ENCODE measurements at regions not wholly inside any gene's neighbourhood (a gene's known extent, or its start where the extent isn't known, plus 50 kb on each side); places are given as distances from the start of the nearest gene placed in this dataset.
"Not testable (repeated sequence)": the region's sequence is repeated elsewhere in the genome, so short reads cannot be mapped to it uniquely, and the experiment has no call there.

- Histone ChIP-seq H3K9me3 (ENCODE audit: control insufficient read depth in 2 of 2, insufficient read depth in 1 of 2, low read length in 1 of 2) (peaks cover 1 to 8% of the 10 kb centered on the region in 2 donors), H3K27ac (ENCODE audit: low read depth in 1 of 2, low read length in 1 of 2) (no peak overlapping the region), H3K4me3 (ENCODE audit: low read length in 2 of 2) (no peak overlapping the region), H3K27me3 (ENCODE audit: control insufficient read depth in 2 of 2, insufficient read depth in 1 of 2, low read length in 1 of 2) (no peaks in the 10 kb centered on the region), H3K4me1 (ENCODE audit: control insufficient read depth in 2 of 2, insufficient read depth in 2 of 2, low read length in 2 of 2) (no peaks in the 10 kb centered on the region), H3K36me3 (ENCODE audit: control insufficient read depth in 2 of 2, insufficient read depth in 2 of 2, low read length in 1 of 2) (no peaks in the 10 kb centered on the region)
- no peak for DNase-seq (ENCODE audit: low read depth in 6 of 9, low spot score in 9 of 9)
- WGBS: 73% methylated on average over 2 of the region's 2 CpGs
Observed at GRCh38 chr15:24075420-24076089, 388.4 kb upstream of the NDN start.

GRCh38 chr15:24076090-24076784, 389.1 kb upstream of the NDN start:
- Histone ChIP-seq H3K4me1 (ENCODE audit: control insufficient read depth in 2 of 2, insufficient read depth in 2 of 2, low read length in 2 of 2) (no peaks in the 10 kb centered on the region), H3K9me3 (ENCODE audit: control insufficient read depth in 2 of 2, insufficient read depth in 1 of 2, low read length in 1 of 2) (peaks cover 1 to 8% of the 10 kb centered on the region in 2 donors), H3K4me3 (ENCODE audit: low read length in 2 of 2) (no peak overlapping the region), H3K27ac (ENCODE audit: low read depth in 1 of 2, low read length in 1 of 2) (no peak overlapping the region), H3K36me3 (ENCODE audit: control insufficient read depth in 2 of 2, insufficient read depth in 2 of 2, low read length in 1 of 2) (no peaks in the 10 kb centered on the region), H3K27me3 (ENCODE audit: control insufficient read depth in 2 of 2, insufficient read depth in 1 of 2, low read length in 1 of 2) (no peaks in the 10 kb centered on the region)
- 82% methylated on average over 1 of the region's 1 CpG for WGBS
- DNase-seq (ENCODE audit: low read depth in 6 of 9, low spot score in 9 of 9): no peak

- Histone ChIP-seq H3K4me3 (ENCODE audit: low read length in 2 of 2) (no peak overlapping the region), H3K27ac (ENCODE audit: low read depth in 1 of 2, low read length in 1 of 2) (no peak overlapping the region), H3K9me3 (ENCODE audit: control insufficient read depth in 2 of 2, insufficient read depth in 1 of 2, low read length in 1 of 2) (peaks cover 1 to 14% of the 10 kb centered on the region in 2 donors), H3K4me1 (ENCODE audit: control insufficient read depth in 2 of 2, insufficient read depth in 2 of 2, low read length in 2 of 2) (no peaks in the 10 kb centered on the region), H3K27me3 (ENCODE audit: control insufficient read depth in 2 of 2, insufficient read depth in 1 of 2, low read length in 1 of 2) (no peaks in the 10 kb centered on the region), H3K36me3 (ENCODE audit: control insufficient read depth in 2 of 2, insufficient read depth in 2 of 2, low read length in 1 of 2) (no peaks in the 10 kb centered on the region)
- no peak for DNase-seq (ENCODE audit: low read depth in 6 of 9, low spot score in 9 of 9)
- WGBS: 90% methylated on average over 29 of the region's 29 CpGs
Observed at GRCh38 chr15:24078310-24079029, 391.4 kb upstream of the NDN start.

- peaks cover 4 to 17% of the 10 kb centered on the region in 2 donors for H3K9me3 ChIP-seq (ENCODE audit: control insufficient read depth in 2 of 2, insufficient read depth in 1 of 2, low read length in 1 of 2)
- not testable (repeated sequence) for H3K27me3 ChIP-seq (ENCODE audit: control insufficient read depth in 2 of 2, insufficient read depth in 1 of 2, low read length in 1 of 2); H3K27ac ChIP-seq (ENCODE audit: low read depth in 1 of 2, low read length in 1 of 2); H3K4me3 ChIP-seq (ENCODE audit: low read length in 2 of 2); DNase-seq (ENCODE audit: low read depth in 6 of 9, low spot score in 9 of 9); H3K36me3 ChIP-seq (ENCODE audit: control insufficient read depth in 2 of 2, insufficient read depth in 2 of 2, low read length in 1 of 2); H3K4me1 ChIP-seq (ENCODE audit: control insufficient read depth in 2 of 2, insufficient read depth in 2 of 2, low read length in 2 of 2)
- 60% methylated on average over 1 of the region's 1 CpG for WGBS
Observed at GRCh38 chr15:24088941-24089340, 401.8 kb upstream of the NDN start.

GRCh38 chr15:24101503-24101902, 414.4 kb upstream of the NDN start:
- not testable (repeated sequence) for H3K27me3 ChIP-seq (ENCODE audit: control insufficient read depth in 2 of 2, insufficient read depth in 1 of 2, low read length in 1 of 2); DNase-seq (ENCODE audit: low read depth in 6 of 9, low spot score in 9 of 9); H3K4me1 ChIP-seq (ENCODE audit: control insufficient read depth in 2 of 2, insufficient read depth in 2 of 2, low read length in 2 of 2); H3K36me3 ChIP-seq (ENCODE audit: control insufficient read depth in 2 of 2, insufficient read depth in 2 of 2, low read length in 1 of 2); H3K9me3 ChIP-seq (ENCODE audit: control insufficient read depth in 2 of 2, insufficient read depth in 1 of 2, low read length in 1 of 2); H3K4me3 ChIP-seq (ENCODE audit: low read length in 2 of 2); H3K27ac ChIP-seq (ENCODE audit: low read depth in 1 of 2, low read length in 1 of 2)
- 29% methylated on average over 27 of the region's 30 CpGs for WGBS

GRCh38 chr15:24107524-24107923, 420.4 kb upstream of the NDN start:
- not testable (repeated sequence) for DNase-seq (ENCODE audit: low read depth in 6 of 9, low spot score in 9 of 9); H3K27ac ChIP-seq (ENCODE audit: low read depth in 1 of 2, low read length in 1 of 2); H3K36me3 ChIP-seq (ENCODE audit: control insufficient read depth in 2 of 2, insufficient read depth in 2 of 2, low read length in 1 of 2); H3K9me3 ChIP-seq (ENCODE audit: control insufficient read depth in 2 of 2, insufficient read depth in 1 of 2, low read length in 1 of 2); H3K4me1 ChIP-seq (ENCODE audit: control insufficient read depth in 2 of 2, insufficient read depth in 2 of 2, low read length in 2 of 2); H3K4me3 ChIP-seq (ENCODE audit: low read length in 2 of 2); H3K27me3 ChIP-seq (ENCODE audit: control insufficient read depth in 2 of 2, insufficient read depth in 1 of 2, low read length in 1 of 2)
- 81% methylated on average over 6 of the region's 6 CpGs for WGBS

GRCh38 chr15:24107948-24108347, 420.8 kb upstream of the NDN start:
- H3K27ac ChIP-seq (ENCODE audit: low read depth in 1 of 2, low read length in 1 of 2); DNase-seq (ENCODE audit: low read depth in 6 of 9, low spot score in 9 of 9): not testable (repeated sequence)

GRCh38 chr15:24108349-24108748, 421.2 kb upstream of the NDN start:
- not testable (repeated sequence) for H3K4me1 ChIP-seq (ENCODE audit: control insufficient read depth in 2 of 2, insufficient read depth in 2 of 2, low read length in 2 of 2); H3K27me3 ChIP-seq (ENCODE audit: control insufficient read depth in 2 of 2, insufficient read depth in 1 of 2, low read length in 1 of 2); H3K36me3 ChIP-seq (ENCODE audit: control insufficient read depth in 2 of 2, insufficient read depth in 2 of 2, low read length in 1 of 2); H3K27ac ChIP-seq (ENCODE audit: low read depth in 1 of 2, low read length in 1 of 2); H3K9me3 ChIP-seq (ENCODE audit: control insufficient read depth in 2 of 2, insufficient read depth in 1 of 2, low read length in 1 of 2); DNase-seq (ENCODE audit: low read depth in 6 of 9, low spot score in 9 of 9); H3K4me3 ChIP-seq (ENCODE audit: low read length in 2 of 2)
- 72% methylated on average over 3 of the region's 3 CpGs for WGBS

More at GRCh38 chr15:24107948-24108347, 420.8 kb upstream of the NDN start:
- not testable (repeated sequence) for H3K36me3 ChIP-seq (ENCODE audit: control insufficient read depth in 2 of 2, insufficient read depth in 2 of 2, low read length in 1 of 2); H3K27me3 ChIP-seq (ENCODE audit: control insufficient read depth in 2 of 2, insufficient read depth in 1 of 2, low read length in 1 of 2); H3K4me1 ChIP-seq (ENCODE audit: control insufficient read depth in 2 of 2, insufficient read depth in 2 of 2, low read length in 2 of 2); H3K9me3 ChIP-seq (ENCODE audit: control insufficient read depth in 2 of 2, insufficient read depth in 1 of 2, low read length in 1 of 2); H3K4me3 ChIP-seq (ENCODE audit: low read length in 2 of 2)
- 61% methylated on average over 3 of the region's 4 CpGs for WGBS

- not testable (repeated sequence) for DNase-seq (ENCODE audit: low read depth in 6 of 9, low spot score in 9 of 9); H3K36me3 ChIP-seq (ENCODE audit: control insufficient read depth in 2 of 2, insufficient read depth in 2 of 2, low read length in 1 of 2); H3K27me3 ChIP-seq (ENCODE audit: control insufficient read depth in 2 of 2, insufficient read depth in 1 of 2, low read length in 1 of 2); H3K9me3 ChIP-seq (ENCODE audit: control insufficient read depth in 2 of 2, insufficient read depth in 1 of 2, low read length in 1 of 2); H3K4me1 ChIP-seq (ENCODE audit: control insufficient read depth in 2 of 2, insufficient read depth in 2 of 2, low read length in 2 of 2); H3K27ac ChIP-seq (ENCODE audit: low read depth in 1 of 2, low read length in 1 of 2); H3K4me3 ChIP-seq (ENCODE audit: low read length in 2 of 2)
- 81% methylated on average over 8 of the region's 8 CpGs for WGBS
Observed at GRCh38 chr15:24139622-24140021, 452.5 kb upstream of the NDN start.
